HCT116 (cell line): ENCODE measurements at regions not wholly inside any gene's neighbourhood (a gene's known extent, or its start where the extent isn't known, plus 50 kb on each side); places are given as distances from the start of the nearest gene placed in this dataset.

ENCODE experiments used
- ATAC-seq: fragments of 200-7000 bp; cut with Tn5 transposase; 2 replicates; pipeline ENCODE4 v1.9.1; 2020; ENCODE audit warnings: mild to moderate bottlenecking, moderate library complexity
- BruUV-seq: library from RNA; stranded (reverse); fragments of 400-500 nt; replicated peaks from 2 replicates; lab custom pipeline; 2021; lab: Mats Ljungman, UMichigan
- CTCF ChIA-PET: fragments of 300-600 bp; sonication (Branson Sonifier 250); formaldehyde crosslinking; loops from one replicate; lab custom pipeline; 2021; ENCODE audit warnings: antibody characterized with exemption; lab: Charles Lee
- POLR2A ChIA-PET: fragments of 300-600, 350-600 bp; sonication (Branson Sonifier 250); formaldehyde crosslinking; loops from one replicate; lab custom pipeline; 2021; ENCODE audit warnings: antibody characterized with exemption; lab: Charles Lee
- RAD21 ChIA-PET, 2 experiments: fragments of 300-600 bp; sonication (Branson Sonifier 250); formaldehyde crosslinking; loops; one replicate each; lab custom pipeline; 2023; ENCODE audit warnings: low total read pairs in 2 of 2; ENCODE audit not compliant: uncharacterized antibody in 2 of 2, unreplicated experiment in 2 of 2, low non-redundant PET in 1 of 2; lab: Charles Lee
- DNase-seq: peaks from one replicate; pipeline ENCODE4 v3.0.0-alpha.2; 2010; ENCODE audit warnings: low read depth, low spot score
- H2AFZ ChIP-seq: fragments of 200-600 bp; shearing (Covaris generic), sonication (generic); 2 replicates; pipeline ENCODE4 v1.6.1; 2017; ENCODE audit warnings: low read depth, mixed run types, mixed read lengths, antibody characterized with exemption, low read length; ENCODE audit not compliant: poor library complexity, severe bottlenecking
- H3K27ac ChIP-seq: 2 replicates; pipeline ENCODE4 v1.5.1; 2012; ENCODE audit warnings: low read depth, low read length
- H3K27me3 ChIP-seq: fragments of 200-600 bp; sonication (generic); 2 replicates; pipeline ENCODE4 v1.6.1; 2016; ENCODE audit warnings: mixed run types, low read length, mixed read lengths; ENCODE audit not compliant: insufficient read depth
- H3K36me3 ChIP-seq, 2 experiments: fragments of 200-500 bp in 1 of 2; fragments of 200-600 bp in 1 of 2; sonication (Bioruptor generic) in 1 of 2; sonication (generic) in 1 of 2; 2 replicates each; pipeline versions ENCODE4 v1.5.1 to v1.6.1; 2014 to 2016; ENCODE audit warnings: low read length in 2 of 2, inconsistent platforms in 1 of 2, mixed read lengths in 1 of 2, mixed run types in 1 of 2; ENCODE audit not compliant: insufficient read depth in 2 of 2, control insufficient read depth in 1 of 2
- H3K4me1 ChIP-seq, 2 experiments: fragments of 200-600 bp in 1 of 2; sonication (generic) in 1 of 2; 2 replicates each; pipeline versions ENCODE4 v1.5.1 to v1.6.1; 2012 to 2017; ENCODE audit warnings: low read length in 2 of 2, inconsistent platforms in 1 of 2, mild to moderate bottlenecking in 1 of 2, mixed read lengths in 1 of 2, mixed run types in 1 of 2, moderate library complexity in 1 of 2; ENCODE audit not compliant: insufficient read depth in 2 of 2, control insufficient read depth in 1 of 2
- H3K4me2 ChIP-seq: fragments of 200-600 bp; sonication (generic); 2 replicates; pipeline ENCODE4 v1.6.1; 2017; ENCODE audit warnings: mixed run types, low read length, mixed read lengths
- H3K4me3 ChIP-seq, 2 experiments: fragments of 200-600 bp in 1 of 2; sonication (generic) in 1 of 2; replicated peaks in 1 of 2; 2 replicates each; pipeline ENCODE4 v1.5.1; 2011 to 2016; ENCODE audit warnings: low read length in 2 of 2, control low read depth in 1 of 2, low read depth in 1 of 2, mild to moderate bottlenecking in 1 of 2, mixed read lengths in 1 of 2, mixed run types in 1 of 2
- H3K79me2 ChIP-seq: fragments of 200-600 bp; sonication (generic); 2 replicates; pipeline ENCODE4 v1.6.1; 2017; ENCODE audit warnings: mild to moderate bottlenecking, mixed run types, low read length, moderate library complexity, mixed read lengths; ENCODE audit not compliant: insufficient read depth
- H3K9ac ChIP-seq: fragments of 200-600 bp; sonication (generic); 2 replicates; pipeline ENCODE4 v1.6.1; 2016; ENCODE audit warnings: low read length, mixed read lengths
- H3K9me2 ChIP-seq: fragments of 200-600 bp; sonication (generic), shearing (Covaris generic); 2 replicates; pipeline ENCODE4 v1.6.1; 2017; ENCODE audit warnings: mixed run types, mild to moderate bottlenecking, moderate library complexity; ENCODE audit not compliant: insufficient read depth
- H3K9me3 ChIP-seq, 2 experiments: fragments of 200-500 bp in 1 of 2; fragments of 200-600 bp in 1 of 2; sonication (Bioruptor generic) in 1 of 2; sonication (generic) in 1 of 2; 2 replicates each; pipeline ENCODE4 v1.6.1; 2014 to 2017; ENCODE audit warnings: low read length in 2 of 2, mixed read lengths in 2 of 2, inconsistent platforms in 1 of 2, low read depth in 1 of 2, mild to moderate bottlenecking in 1 of 2, mixed run types in 1 of 2, moderate library complexity in 1 of 2; ENCODE audit not compliant: control insufficient read depth in 1 of 2, insufficient read depth in 1 of 2
- H4K20me1 ChIP-seq: fragments of 200-600 bp; sonication (generic), shearing (Covaris generic); 2 replicates; pipeline ENCODE4 v1.6.1; 2017; ENCODE audit warnings: mixed run types, mild to moderate bottlenecking, moderate library complexity; ENCODE audit not compliant: insufficient read depth
- CBX3 ChIP-seq: IDR thresholded peaks from 2 replicates; pipeline ENCODE4 v1.6.1; 2012; ENCODE audit warnings: low read depth
- CEBPB ChIP-seq: IDR thresholded peaks from 2 replicates; pipeline ENCODE4 v1.6.1; 2012; ENCODE audit warnings: low read depth
- ELF1 ChIP-seq: IDR thresholded peaks from 2 replicates; pipeline ENCODE4 v1.6.1; 2012; ENCODE audit warnings: low read depth, borderline replicate concordance
- EZH2phosphoT487 ChIP-seq: fragments of 200-600 bp; IDR thresholded peaks from 2 replicates; pipeline ENCODE4 v1.6.1; 2018; ENCODE audit warnings: antibody characterized with exemption, borderline replicate concordance
- FOSL1 ChIP-seq: IDR thresholded peaks from 2 replicates; pipeline ENCODE4 v1.6.1; 2012; ENCODE audit warnings: low read depth
- JUND ChIP-seq: IDR thresholded peaks from 2 replicates; pipeline ENCODE4 v1.6.1; 2012
- POLR2A ChIP-seq: IDR thresholded peaks from 2 replicates; pipeline ENCODE4 v1.7.0; 2011; ENCODE audit warnings: borderline replicate concordance; ENCODE audit not compliant: insufficient read depth, insufficient read length; ENCODE audit errors: extremely low read depth
- RAD21 ChIP-seq: IDR thresholded peaks from 2 replicates; pipeline ENCODE4 v1.6.1; 2012; ENCODE audit warnings: low read depth, mild to moderate bottlenecking
- SP1 ChIP-seq: IDR thresholded peaks from 2 replicates; pipeline ENCODE4 v1.6.1; 2012; ENCODE audit warnings: low read depth
- SRF ChIP-seq: IDR thresholded peaks from 2 replicates; pipeline ENCODE4 v1.6.1; 2012; ENCODE audit warnings: low read depth
- YY1 ChIP-seq: IDR thresholded peaks from 2 replicates; pipeline ENCODE4 v1.6.1; 2011; ENCODE audit warnings: low read length, low read depth, moderate library complexity, mild to moderate bottlenecking; ENCODE audit not compliant: insufficient replicate concordance; ENCODE audit errors: extremely low read depth
- ZBTB33 ChIP-seq: IDR thresholded peaks from 2 replicates; pipeline ENCODE4 v1.6.1; 2011; ENCODE audit warnings: mild to moderate bottlenecking, low read length, moderate library complexity; ENCODE audit not compliant: insufficient replicate concordance; ENCODE audit errors: extremely low read depth
- ZNF274 ChIP-seq: fragments of 200-500 bp; sonication (Bioruptor generic); IDR thresholded peaks from 2 replicates; pipeline ENCODE4 v1.6.1; 2014; ENCODE audit warnings: mild to moderate bottlenecking, low read depth, low read length, inconsistent platforms
- intact Hi-C: fragments of 100-400 bp; cut with micrococcal nuclease; formaldehyde crosslinking; loops from 2 replicates; pipeline ENCODE4 v1.10.0; 2022

- TF ChIP-seq SRF (no peak), ZNF274 (no peak), POLR2A (no peak), CEBPB (no peak), RAD21 (no peak), YY1 (no peak), FOSL1 (no peak), EZH2phosphoT487 (no peak), ELF1 (no peak), SP1 (no peak), ZBTB33 (no peak), CBX3 (no peak), JUND (no peak)
- H3K9me3 ChIP-seq, result no peaks in the 10 kb centered on the region
- H3K9me2 ChIP-seq, result no peaks in the 10 kb centered on the region
- no peak overlapping the region for H3K4me3 ChIP-seq
- no peaks in the 10 kb centered on the region for H4K20me1 ChIP-seq
- no peak overlapping the region for H3K27ac ChIP-seq
- no peak overlapping the region for H3K4me2 ChIP-seq
- H3K4me1 ChIP-seq, result no peaks in the 10 kb centered on the region
- no peak overlapping the region for H3K9ac ChIP-seq
- peaks cover 3% of the 10 kb centered on the region; the same call in 1 of the 2 replicates for H3K27me3 ChIP-seq
- ATAC-seq (no peak), DNase-seq (no peak)
- ChIA-PET RAD21 (interaction anchor here in 1 of 2 experiments (0.5 kb wide), 1 partner anchor 155 kb away, joined by 4 read pairs; no protein-coding TSS in a partner anchor), POLR2A (no interaction called here), CTCF (no interaction called here)
- intact Hi-C loops, result no loop called here
- no peak overlapping the region for H2AFZ ChIP-seq
- BruUV-seq, result no TSS peak
- H3K36me3 ChIP-seq, result no peaks in the 10 kb centered on the region
- no peaks in the 10 kb centered on the region for H3K79me2 ChIP-seq
Measured at GRCh38 chr22:27154717-27155116, 497.3 kb downstream of the MIAT start.
